NCI-H1694 treated with DMSO at 0.1 percent for 48 hours (cell line): ENCODE measurements at regions not wholly inside any gene's neighbourhood (a gene's known extent, or its start where the extent isn't known, plus 50 kb on each side); places are given as distances from the start of the nearest gene placed in this dataset.

Source experiments
- DNase-seq: peaks from one replicate; lab custom pipeline; 2025; lab: John Stamatoyannopoulos, UW

DNA sequence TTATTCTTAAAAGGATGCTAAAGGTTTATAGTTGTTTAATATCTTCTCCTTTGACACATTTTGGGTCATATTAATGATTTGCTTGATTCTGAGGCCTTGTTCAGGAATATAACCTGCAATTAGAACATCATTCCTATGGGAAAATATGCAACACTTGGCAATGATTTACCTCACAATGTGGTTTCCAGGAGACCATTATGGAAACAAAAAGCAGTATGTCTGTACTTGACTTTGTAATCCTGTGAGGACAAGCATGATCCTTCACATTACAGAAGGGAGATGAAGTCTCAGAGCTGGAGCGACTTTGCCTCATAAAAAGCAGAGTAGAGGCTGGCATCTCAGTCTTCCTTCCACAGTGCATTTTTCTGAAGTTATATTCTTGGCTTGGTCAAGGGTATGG lies 57.0 kb upstream of the CDCA7L start:
- DNase-seq: no peak

- peak; percentile 56 for DNase-seq
These were observed 55.8 kb upstream of the CDCA7L start for GRCh38 chr7:22001345-22002004.

GRCh38 chr7:21999896-22000295 lies 54.2 kb upstream of the CDCA7L start:
- no peak for DNase-seq

- DNase-seq: no peak
These were observed 50.9 kb upstream of the CDCA7L start for GRCh38 chr7:21996641-21997040.
